ENCODE measurements at regions not wholly inside any gene's neighbourhood (a gene's known extent, or its start where the extent isn't known, plus 50 kb on each side); places are given as distances from the start of the nearest gene placed in this dataset.
"Not testable (repeated sequence)": the region's sequence is repeated elsewhere in the genome, so short reads cannot be mapped to it uniquely, and the experiment has no call there.

DNA sequence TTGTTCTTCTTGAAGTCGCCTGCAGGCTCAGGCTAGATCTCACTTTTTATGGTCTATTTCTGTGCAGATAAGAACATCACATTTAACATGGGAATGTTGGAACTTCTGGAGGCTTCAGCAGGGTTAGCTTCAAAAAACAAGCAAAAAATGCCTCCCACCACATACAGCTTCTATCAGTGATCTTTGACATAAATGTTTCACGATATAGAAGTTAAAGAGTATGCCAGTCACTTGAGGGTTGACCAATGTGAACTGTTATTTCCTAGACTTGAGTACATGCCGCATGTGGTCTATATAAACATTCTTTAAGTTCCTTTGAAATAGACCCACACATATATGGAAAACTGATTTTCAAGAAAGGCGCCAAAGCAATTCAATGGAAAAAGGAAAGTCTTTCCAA lies 219.2 kb upstream of the KLF14 start:
- no peaks in the 10 kb centered on the region for H3K9me3 ChIP-seq
- H3K4me3 ChIP-seq, result no peak overlapping the region
- no peak for DNase-seq
- peaks cover 0 to 26% (median 5%) of the 10 kb centered on the region in 4 donors for H3K4me1 ChIP-seq
- no peaks in the 10 kb centered on the region for H3K27me3 ChIP-seq
- no peaks in the 10 kb centered on the region for H3K36me3 ChIP-seq
- no peak for TF ChIP-seq POLR2A (IDR thresholded peaks at IDR 0.05)
- TF ChIP-seq, protein P1, sequence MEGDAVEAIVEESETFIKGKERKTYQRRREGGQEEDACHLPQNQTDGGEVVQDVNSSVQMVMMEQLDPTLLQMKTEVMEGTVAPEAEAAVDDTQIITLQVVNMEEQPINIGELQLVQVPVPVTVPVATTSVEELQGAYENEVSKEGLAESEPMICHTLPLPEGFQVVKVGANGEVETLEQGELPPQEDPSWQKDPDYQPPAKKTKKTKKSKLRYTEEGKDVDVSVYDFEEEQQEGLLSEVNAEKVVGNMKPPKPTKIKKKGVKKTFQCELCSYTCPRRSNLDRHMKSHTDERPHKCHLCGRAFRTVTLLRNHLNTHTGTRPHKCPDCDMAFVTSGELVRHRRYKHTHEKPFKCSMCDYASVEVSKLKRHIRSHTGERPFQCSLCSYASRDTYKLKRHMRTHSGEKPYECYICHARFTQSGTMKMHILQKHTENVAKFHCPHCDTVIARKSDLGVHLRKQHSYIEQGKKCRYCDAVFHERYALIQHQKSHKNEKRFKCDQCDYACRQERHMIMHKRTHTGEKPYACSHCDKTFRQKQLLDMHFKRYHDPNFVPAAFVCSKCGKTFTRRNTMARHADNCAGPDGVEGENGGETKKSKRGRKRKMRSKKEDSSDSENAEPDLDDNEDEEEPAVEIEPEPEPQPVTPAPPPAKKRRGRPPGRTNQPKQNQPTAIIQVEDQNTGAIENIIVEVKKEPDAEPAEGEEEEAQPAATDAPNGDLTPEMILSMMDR (IDR thresholded peaks at IDR 0.05), result no peak
- no peak overlapping the region for H3K27ac ChIP-seq

DNA sequence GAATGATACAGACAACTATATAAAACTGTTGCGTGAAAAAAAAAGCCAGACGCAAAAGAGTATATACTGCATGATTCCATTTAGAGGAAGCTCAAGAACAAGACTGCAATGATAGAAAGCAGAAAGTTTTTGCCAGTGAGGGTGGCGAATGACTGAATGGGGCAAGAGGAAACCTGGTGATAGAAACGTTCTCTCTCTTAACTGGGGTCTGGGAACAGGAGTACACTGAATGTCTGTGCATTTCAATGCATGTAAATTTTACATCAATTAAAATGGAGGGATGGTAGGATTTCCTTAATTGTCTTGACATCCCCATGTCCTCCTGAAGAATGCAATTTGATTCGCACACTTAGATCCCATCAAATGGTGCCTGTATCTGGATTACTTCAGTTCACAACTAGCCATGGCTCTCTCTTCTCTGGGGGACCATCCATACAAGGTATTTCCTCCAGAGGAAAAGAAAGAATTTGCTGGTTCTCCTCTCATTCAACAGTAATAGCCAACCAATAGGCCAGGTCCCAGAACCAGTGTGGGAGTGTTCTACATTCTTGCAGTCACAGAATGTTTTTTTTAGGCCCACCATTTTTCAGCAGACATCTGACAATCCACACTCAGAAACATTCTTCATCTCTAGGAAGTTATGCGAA lies 221.0 kb upstream of the KLF14 start:
- peaks cover 0 to 26% (median 8%) of the 10 kb centered on the region in 4 donors for H3K4me1 ChIP-seq
- TF ChIP-seq, protein P1 (IDR thresholded peaks at IDR 0.05), result no peak
- no peak for TF ChIP-seq POLR2A (IDR thresholded peaks at IDR 0.05)
- H3K9me3 ChIP-seq, result no peaks in the 10 kb centered on the region
- peak overlapping the region in 2 of 4 donors; percentile 53 to 71 for H3K27ac ChIP-seq
- H3K27me3 ChIP-seq, result no peaks in the 10 kb centered on the region
- DNase-seq, result no peak
- no peak overlapping the region for H3K4me3 ChIP-seq
- no peaks in the 10 kb centered on the region for H3K36me3 ChIP-seq

DNA sequence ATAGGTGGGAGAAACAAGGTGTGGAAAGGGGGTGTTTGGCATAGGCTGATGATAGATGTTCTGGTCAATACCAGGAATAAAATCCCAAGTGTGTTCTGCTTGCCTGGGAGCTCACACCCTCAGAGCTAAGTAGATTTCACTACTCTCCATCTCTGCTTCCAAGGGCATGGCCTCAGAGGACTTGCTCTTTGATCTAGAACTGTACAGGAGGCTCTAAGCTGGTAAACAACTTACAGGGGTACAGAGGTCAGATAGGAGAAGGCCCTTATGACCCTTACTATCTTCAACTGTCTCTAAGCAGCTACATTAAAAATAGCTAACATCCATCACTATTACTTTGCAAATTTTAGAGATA lies 221.5 kb upstream of the KLF14 start:
- H3K27ac ChIP-seq, result peak overlapping the region in 2 of 4 donors; percentile 53 to 71
- H3K9me3 ChIP-seq, result no peaks in the 10 kb centered on the region
- no peak for TF ChIP-seq POLR2A (IDR thresholded peaks at IDR 0.05)
- TF ChIP-seq, protein P1 (IDR thresholded peaks at IDR 0.05), result no peak
- peaks cover 0 to 31% (median 8%) of the 10 kb centered on the region in 4 donors for H3K4me1 ChIP-seq
- no peaks in the 10 kb centered on the region for H3K36me3 ChIP-seq
- no peak for DNase-seq
- no peaks in the 10 kb centered on the region for H3K27me3 ChIP-seq
- H3K4me3 ChIP-seq, result no peak overlapping the region

DNA sequence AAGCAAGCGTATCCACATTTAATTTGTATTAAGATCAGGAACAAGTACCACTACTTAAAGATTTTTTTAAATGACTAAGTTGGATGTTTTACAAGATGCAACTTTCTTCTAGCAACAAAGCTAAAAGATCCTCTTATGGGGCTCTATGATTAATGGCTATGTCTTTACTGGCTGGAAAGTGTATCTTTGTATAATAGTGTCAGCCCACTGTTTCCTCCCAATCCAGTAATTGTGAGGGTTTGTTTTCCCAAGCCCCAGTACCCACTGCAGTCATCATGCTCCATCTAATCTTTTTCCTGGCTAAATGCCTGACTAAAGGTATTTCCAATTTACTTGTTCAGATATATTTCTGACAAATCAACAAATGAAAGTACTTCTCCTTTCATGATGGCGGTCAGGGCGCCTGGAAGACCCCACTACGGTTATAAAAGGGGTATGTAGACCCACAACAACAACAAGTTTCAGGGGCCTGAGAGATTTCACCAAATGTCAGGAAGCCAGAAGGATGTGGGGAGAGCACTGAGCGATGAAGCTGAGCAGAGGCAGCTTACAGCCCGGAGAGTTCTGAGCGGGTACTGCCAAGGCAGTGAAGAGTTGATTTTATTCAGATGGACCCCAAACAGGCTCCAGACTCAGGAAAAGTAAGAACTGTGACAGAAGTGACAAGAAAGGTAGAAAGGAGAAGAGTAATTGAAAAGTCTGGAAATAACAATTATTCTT lies 222.6 kb upstream of the KLF14 start:
- no peak for DNase-seq
- Histone ChIP-seq H3K4me3 (peak overlapping the region in 1 of 4 donors; percentile 10), H3K27me3 (no peaks in the 10 kb centered on the region), H3K4me1 (peaks cover 0 to 41% (median 9%) of the 10 kb centered on the region in 4 donors), H3K36me3 (no peaks in the 10 kb centered on the region), H3K9me3 (no peaks in the 10 kb centered on the region), H3K27ac (peak overlapping the region; percentile 19 to 71 (median 41))
- TF ChIP-seq, protein P1 (IDR thresholded peaks at IDR 0.05), result no peak

DNA sequence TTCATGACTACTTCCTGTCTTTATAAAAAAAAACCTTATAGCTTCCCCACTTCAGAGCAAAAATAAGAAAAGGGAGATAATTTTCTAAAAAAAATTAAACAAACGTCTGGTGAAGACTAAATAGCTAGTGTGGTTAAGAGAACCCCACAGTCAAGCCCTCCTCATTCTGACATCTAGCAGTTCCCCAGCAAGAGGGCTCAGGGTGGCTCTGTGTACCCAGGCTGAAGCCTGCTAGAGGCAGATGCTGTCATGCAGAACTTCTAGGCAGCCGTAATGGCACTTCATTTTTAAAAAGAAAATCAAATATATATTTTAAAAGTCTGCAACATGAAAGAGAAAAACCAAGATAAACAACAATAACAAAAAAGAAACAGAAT lies 223.1 kb upstream of the KLF14 start:
- DNase-seq, result peak in 2 of 3 donors; percentile 59 to 67
- H3K36me3 ChIP-seq, result no peaks in the 10 kb centered on the region
- TF ChIP-seq, protein P1 (IDR thresholded peaks at IDR 0.05), result no peak
- TF ChIP-seq POLR2A (IDR thresholded peaks at IDR 0.05), result no peak
- H3K4me1 ChIP-seq, result peaks cover 0 to 41% (median 12%) of the 10 kb centered on the region in 4 donors
- H3K4me3 ChIP-seq, result peak overlapping the region in 1 of 4 donors; percentile 10
- no peaks in the 10 kb centered on the region for H3K9me3 ChIP-seq
- no peaks in the 10 kb centered on the region for H3K27me3 ChIP-seq
- peak overlapping the region; percentile 19 to 71 (median 41) for H3K27ac ChIP-seq

DNA sequence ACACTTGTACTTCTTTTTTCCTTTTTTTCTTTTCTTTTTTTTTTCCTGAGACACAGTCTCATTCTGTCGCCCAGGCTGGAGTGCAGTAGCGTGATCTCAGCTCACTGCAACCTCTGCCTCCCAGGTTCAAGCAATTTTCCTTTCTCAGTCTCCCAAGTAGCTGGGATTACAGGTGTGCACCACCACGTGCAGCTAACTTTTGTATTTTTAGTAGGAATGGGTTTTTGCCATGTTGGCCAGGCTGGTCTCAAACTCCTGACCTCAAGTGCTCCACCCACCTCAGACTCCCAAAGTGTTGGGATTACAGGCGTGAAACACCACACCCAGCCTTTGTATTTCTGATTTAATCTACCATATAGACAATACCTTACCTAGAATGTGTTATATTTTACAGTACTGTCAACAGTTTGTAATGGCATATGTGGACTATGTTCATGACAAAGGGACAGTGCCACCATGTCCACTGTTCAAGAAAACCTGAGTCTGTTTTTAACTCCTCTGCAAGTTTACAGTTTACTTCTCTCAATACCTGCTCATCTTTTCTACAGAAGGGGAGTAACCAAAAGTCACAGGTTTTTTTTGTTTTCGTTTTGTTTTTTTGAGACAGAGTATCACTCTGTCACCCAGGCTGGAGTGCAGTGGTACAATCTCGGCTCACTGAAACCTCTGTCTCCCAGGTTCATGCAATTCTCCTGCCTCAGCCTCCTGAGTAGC lies 223.9 kb upstream of the KLF14 start:
- not testable (repeated sequence) for H3K9me3 ChIP-seq, H3K36me3 ChIP-seq, DNase-seq, H3K27me3 ChIP-seq, H3K4me3 ChIP-seq
- peaks cover 0 to 43% (median 13%) of the 10 kb centered on the region in 4 donors for H3K4me1 ChIP-seq
- peak overlapping the region in 2 of 4 donors; percentile 1 to 71 for H3K27ac ChIP-seq

All from Peyer's patch (tissue), 4 donors.